Heart left ventricle (tissue), 16 donors: ENCODE measurements at regions not wholly inside any gene's neighbourhood (a gene's known extent, or its start where the extent isn't known, plus 50 kb on each side); places are given as distances from the start of the nearest gene placed in this dataset.

ENCODE experiments used
- ATAC-seq, 4 donors: fragments of 200-7000 bp; cut with Tn5 transposase; one replicate each; pipeline ENCODE4 v1.9.1; 2020 to 2022; ENCODE audit warnings: moderate library complexity in 4 of 4, mild to moderate bottlenecking in 3 of 4, moderate number of reproducible peaks in 1 of 4
- DNase-seq, 5 donors: peaks; one replicate each; pipeline ENCODE4 v3.0.0-alpha.2; 2020
- H3K27ac ChIP-seq, 12 donors: fragments of 200-600 bp; sonication (generic) in 4 of 12; one replicate each; pipeline versions ENCODE4 v1.5.0 to v1.8.0; 2016 to 2022; ENCODE audit warnings: mild to moderate bottlenecking in 2 of 12
- H3K27me3 ChIP-seq, 9 donors: fragments of 200-600 bp; sonication (generic) in 2 of 9; one replicate each; pipeline versions ENCODE4 v1.5.1 to v1.8.0; 2016 to 2022; ENCODE audit warnings: mild to moderate bottlenecking in 3 of 9
- H3K36me3 ChIP-seq, 9 donors: fragments of 200-600 bp; sonication (generic) in 2 of 9; one replicate each; pipeline versions ENCODE4 v1.5.0 to v1.8.0; 2018 to 2022; ENCODE audit warnings: mild to moderate bottlenecking in 2 of 9
- H3K4me1 ChIP-seq, 12 donors: fragments of 200-600 bp; sonication (generic) in 4 of 12; one replicate each; pipeline versions ENCODE4 v1.5.0 to v1.8.0; 2016 to 2022; ENCODE audit warnings: mild to moderate bottlenecking in 3 of 12
- H3K4me3 ChIP-seq, 12 donors: fragments of 200-600 bp; sonication (generic) in 4 of 12; one replicate each; pipeline versions ENCODE4 v1.5.0 to v1.8.0; 2017 to 2022; ENCODE audit warnings: mild to moderate bottlenecking in 9 of 12, moderate library complexity in 4 of 12
- H3K9me3 ChIP-seq, 12 donors: fragments of 200-600 bp; sonication (generic) in 4 of 12; one replicate each; pipeline versions ENCODE4 v1.5.0 to v1.8.0; 2016 to 2022; ENCODE audit warnings: mild to moderate bottlenecking in 1 of 12
- POLR2A ChIP-seq, 2 donors: fragments of 450-650 bp; IDR thresholded peaks; one replicate each; pipeline ENCODE4 v1.6.1; 2017; ENCODE audit warnings: antibody characterized with exemption in 2 of 2, mild to moderate bottlenecking in 2 of 2, moderate library complexity in 2 of 2
- WGBS, 4 donors: extraction: QIAGEN DNeasy Blood & Tissue Kit in 2 of 4; methylation state at CpG; one replicate each; pipeline versions ENCODE4 v1.1.5 to v1.1.7; 2013 to 2018; 5-methylcytosine and 5-hydroxymethylcytosine counted together
- intact Hi-C, 10 donors: fragments of 100-400 bp; cut with DNase I; formaldehyde crosslinking; loops; one replicate each; pipeline versions ENCODE4 v1.11.1 to v1.14.2; 2022
- TF ChIP-seq, protein P1 (sequence below), 12 donors: fragments of 200-600 bp; sonication (generic) in 4 of 12; IDR thresholded peaks; one replicate each; pipeline versions ENCODE4 v1.5.0 to v1.8.0; 2018 to 2022; ENCODE audit warnings: antibody characterized with exemption in 12 of 12, mild to moderate bottlenecking in 5 of 12
- donor health status: ischemic (EF 13 %, LVEDD 7.1; RV severe dilation, severe dysfunction).
- donor health status: healthy with polysubstance abuse.
- donor health status: DM: no; HTN: yes; CAD: no.
- donor health status: DM: no; HTN: no; CAD: no.
- donor health status: ischemic (EF 25% LVEDD 6.9; RV normal size, moderate dysfunction).
- donor health status: ischemic (EF 25% LVEDD 5.7; RV mildly dilated, moderate dysfunction).
- donor health status: healthy.
- donor health status: DM: yes; HTN: yes; CAD: no.
- donor health status: ischemic (EF 35%, LVEDD 5.7; RV mildly dilated, moderate dysfunction).
- donor health status: nonischemic (EF 11% LVEDD 7.7; RV severe dilation, severe dysfunction).
- donor health status: DM: yes; HTN: yes; CAD: no.
- donor health status: PGD.
- donor health status: ischemic (EF 29% LVEDD 5.4; RV normal size, mild dysfunction).
- donor health status: nonischemic (EF 23%, LVEDD 6.1; RV moderate dilation, normal function).

DNA sequence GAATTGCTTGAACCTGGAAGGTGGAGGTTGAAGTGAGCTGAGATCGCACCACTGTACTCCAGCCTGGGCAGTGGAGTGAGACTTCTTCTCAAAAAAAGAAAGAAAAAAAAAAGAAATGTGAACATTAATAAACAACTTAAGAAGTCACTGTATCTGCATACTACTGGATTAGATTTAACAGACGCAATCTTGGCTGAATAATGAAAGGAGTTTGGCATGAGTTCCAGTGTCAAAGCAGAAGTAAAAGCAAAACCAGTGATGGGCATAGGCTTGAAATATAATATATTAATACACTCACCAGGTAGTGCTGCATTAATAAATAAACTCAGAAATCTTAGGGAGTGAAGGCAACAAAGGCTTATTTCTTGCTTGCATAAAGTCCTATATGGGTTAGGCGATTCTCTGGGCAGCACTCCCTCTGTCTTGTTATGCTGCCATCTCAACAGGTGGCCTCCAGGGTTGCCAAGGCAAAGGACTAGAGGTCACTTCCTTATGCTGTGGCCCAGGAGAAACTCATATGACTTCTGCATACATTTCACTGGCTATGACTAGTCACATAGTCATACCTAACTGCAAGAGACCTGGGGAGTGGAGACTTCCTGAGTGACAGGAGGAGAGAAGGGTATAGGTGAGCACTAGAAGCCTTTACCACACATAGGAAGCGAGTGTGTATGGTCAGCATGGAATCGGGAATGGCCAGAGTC lies 296.2 kb upstream of the SPRED2 start:
- H3K9me3 ChIP-seq, result no peaks in the 10 kb centered on the region
- ATAC-seq, result no peak
- TF ChIP-seq POLR2A (IDR thresholded peaks at IDR 0.05), result no peak
- TF ChIP-seq, protein P1, sequence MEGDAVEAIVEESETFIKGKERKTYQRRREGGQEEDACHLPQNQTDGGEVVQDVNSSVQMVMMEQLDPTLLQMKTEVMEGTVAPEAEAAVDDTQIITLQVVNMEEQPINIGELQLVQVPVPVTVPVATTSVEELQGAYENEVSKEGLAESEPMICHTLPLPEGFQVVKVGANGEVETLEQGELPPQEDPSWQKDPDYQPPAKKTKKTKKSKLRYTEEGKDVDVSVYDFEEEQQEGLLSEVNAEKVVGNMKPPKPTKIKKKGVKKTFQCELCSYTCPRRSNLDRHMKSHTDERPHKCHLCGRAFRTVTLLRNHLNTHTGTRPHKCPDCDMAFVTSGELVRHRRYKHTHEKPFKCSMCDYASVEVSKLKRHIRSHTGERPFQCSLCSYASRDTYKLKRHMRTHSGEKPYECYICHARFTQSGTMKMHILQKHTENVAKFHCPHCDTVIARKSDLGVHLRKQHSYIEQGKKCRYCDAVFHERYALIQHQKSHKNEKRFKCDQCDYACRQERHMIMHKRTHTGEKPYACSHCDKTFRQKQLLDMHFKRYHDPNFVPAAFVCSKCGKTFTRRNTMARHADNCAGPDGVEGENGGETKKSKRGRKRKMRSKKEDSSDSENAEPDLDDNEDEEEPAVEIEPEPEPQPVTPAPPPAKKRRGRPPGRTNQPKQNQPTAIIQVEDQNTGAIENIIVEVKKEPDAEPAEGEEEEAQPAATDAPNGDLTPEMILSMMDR (IDR thresholded peaks at IDR 0.05), result no peak
- H3K36me3 ChIP-seq, result no peaks in the 10 kb centered on the region
- DNase-seq, result no peak
- WGBS, 4 donors, result 81 to 86% (median 85%) methylated on average over 5 of the region's 5 CpGs
- peaks cover 0 to 8% (median 0%) of the 10 kb centered on the region in 9 donors for H3K27me3 ChIP-seq
- no peak overlapping the region for H3K4me3 ChIP-seq
- H3K27ac ChIP-seq, result no peak overlapping the region
- intact Hi-C loops, result loop anchor here in 6 of 10 donors (10.0 kb wide), 2 partner anchors 696 to 846 kb away; no protein-coding TSS in a partner anchor
- H3K4me1 ChIP-seq, result no peaks in the 10 kb centered on the region

DNA sequence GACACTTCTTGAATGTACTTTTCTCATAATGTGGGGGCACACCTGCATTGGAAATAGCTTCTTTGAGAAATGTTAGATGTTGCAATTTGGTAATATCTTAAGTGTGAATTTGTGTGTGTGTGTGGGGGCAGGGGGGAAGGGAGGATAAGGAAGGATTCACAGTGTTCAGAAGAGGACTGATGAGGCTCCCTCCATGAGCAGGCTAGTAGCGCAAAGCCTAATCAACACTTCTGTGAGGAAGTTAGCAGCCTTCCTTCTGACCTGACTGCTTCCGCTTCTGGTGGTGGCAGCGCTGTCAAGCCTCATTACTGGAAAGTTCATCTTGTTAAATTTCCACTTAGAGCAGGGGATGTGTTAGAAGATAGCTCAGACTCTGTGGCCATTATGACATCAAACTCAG lies 295.4 kb upstream of the SPRED2 start:
- Histone ChIP-seq H3K4me1 (no peaks in the 10 kb centered on the region), H3K9me3 (no peaks in the 10 kb centered on the region), H3K27ac (no peak overlapping the region), H3K27me3 (peaks cover 0 to 2% (median 0%) of the 10 kb centered on the region in 9 donors), H3K4me3 (no peak overlapping the region), H3K36me3 (no peaks in the 10 kb centered on the region)
- WGBS, 4 donors, result 72 to 88% (median 84%) methylated on average over 3 of the region's 3 CpGs
- DNase-seq, result no peak
- TF ChIP-seq, protein P1 (IDR thresholded peaks at IDR 0.05), result no peak
- TF ChIP-seq POLR2A (IDR thresholded peaks at IDR 0.05), result no peak
- ATAC-seq, result no peak
- intact Hi-C loops, result loop anchor here in 6 of 10 donors (10.0 kb wide), 2 partner anchors 697 to 847 kb away; no protein-coding TSS in a partner anchor

DNA sequence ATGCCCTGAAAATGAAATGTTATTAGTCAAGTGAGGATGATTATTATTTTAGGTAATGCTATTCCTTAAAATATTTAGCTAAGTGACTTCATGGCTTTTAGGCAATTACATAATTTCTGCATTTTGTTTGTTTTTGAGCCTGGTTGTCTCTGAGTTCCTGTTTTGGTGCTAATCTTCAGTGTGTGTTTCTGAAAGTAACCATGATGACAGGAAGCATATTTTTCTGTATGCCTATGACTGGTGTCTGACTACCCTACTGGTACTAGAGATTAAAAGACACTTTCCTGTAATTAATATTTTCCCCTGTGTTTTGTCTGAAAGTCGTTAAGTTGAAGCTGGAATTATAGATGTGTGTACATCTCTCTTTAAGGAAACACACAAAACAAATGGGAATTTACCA lies 295.0 kb upstream of the SPRED2 start:
- Histone ChIP-seq H3K27ac (no peak overlapping the region), H3K4me3 (no peak overlapping the region), H3K9me3 (no peaks in the 10 kb centered on the region), H3K4me1 (no peaks in the 10 kb centered on the region), H3K36me3 (no peaks in the 10 kb centered on the region), H3K27me3 (no peaks in the 10 kb centered on the region)
- DNase-seq (no peak), ATAC-seq (no peak)
- intact Hi-C loops, result loop anchor here in 6 of 10 donors (10.0 kb wide), 2 partner anchors 697 to 847 kb away; no protein-coding TSS in a partner anchor
- no peak for TF ChIP-seq POLR2A (IDR thresholded peaks at IDR 0.05)
- TF ChIP-seq, protein P1 (IDR thresholded peaks at IDR 0.05), result no peak
- 39 to 63% (median 48%) methylated on average over 1 of the region's 1 CpG for WGBS, 4 donors

DNA sequence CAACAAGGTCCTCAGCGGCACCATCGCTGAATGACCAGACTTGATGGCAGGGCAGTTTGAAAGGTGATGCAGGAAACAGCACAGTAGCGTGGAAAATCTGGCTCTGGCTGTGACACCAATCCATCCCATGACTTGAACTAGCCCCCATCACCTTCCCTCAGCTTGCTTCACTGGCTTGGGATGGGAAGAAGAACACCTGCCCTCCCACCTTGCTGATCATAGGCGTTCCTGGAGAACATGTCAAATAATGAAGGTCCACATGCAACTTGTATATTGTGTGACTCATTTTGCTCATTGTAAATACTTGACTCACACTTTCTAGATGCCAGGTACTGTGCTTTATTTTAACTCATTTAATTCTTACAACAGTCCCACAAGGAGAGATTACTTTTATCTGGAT lies 292.4 kb upstream of the SPRED2 start:
- no peaks in the 10 kb centered on the region for H3K9me3 ChIP-seq
- no peak for TF ChIP-seq POLR2A (IDR thresholded peaks at IDR 0.05)
- TF ChIP-seq, protein P1 (IDR thresholded peaks at IDR 0.05), result no peak
- intact Hi-C loops, result loop anchor here in 7 of 10 donors (5.0 to 10.0 kb wide), 3 partner anchors 700 to 850 kb away; no protein-coding TSS in a partner anchor
- DNase-seq (no peak), ATAC-seq (no peak)
- H3K4me1 ChIP-seq, result no peaks in the 10 kb centered on the region
- H3K27me3 ChIP-seq, result peaks cover 0 to 5% (median 0%) of the 10 kb centered on the region in 9 donors
- H3K27ac ChIP-seq, result no peak overlapping the region
- no peaks in the 10 kb centered on the region for H3K36me3 ChIP-seq
- no peak overlapping the region for H3K4me3 ChIP-seq
- 90 to 92% (median 92%) methylated on average over 3 to 4 of the region's 4 CpGs for WGBS, 4 donors
